HG02759 (cell line): ENCODE measurements at regions not wholly inside any gene's neighbourhood (a gene's known extent, or its start where the extent isn't known, plus 50 kb on each side); places are given as distances from the start of the nearest gene placed in this dataset.

ENCODE experiments used
- ATAC-seq: cut with Tn5 transposase; IDR thresholded peaks from one replicate; pipeline ENCODE4 v1.9.1; 2021; ENCODE audit warnings: mild to moderate bottlenecking, moderate library complexity; ENCODE audit not compliant: unreplicated experiment

DNA sequence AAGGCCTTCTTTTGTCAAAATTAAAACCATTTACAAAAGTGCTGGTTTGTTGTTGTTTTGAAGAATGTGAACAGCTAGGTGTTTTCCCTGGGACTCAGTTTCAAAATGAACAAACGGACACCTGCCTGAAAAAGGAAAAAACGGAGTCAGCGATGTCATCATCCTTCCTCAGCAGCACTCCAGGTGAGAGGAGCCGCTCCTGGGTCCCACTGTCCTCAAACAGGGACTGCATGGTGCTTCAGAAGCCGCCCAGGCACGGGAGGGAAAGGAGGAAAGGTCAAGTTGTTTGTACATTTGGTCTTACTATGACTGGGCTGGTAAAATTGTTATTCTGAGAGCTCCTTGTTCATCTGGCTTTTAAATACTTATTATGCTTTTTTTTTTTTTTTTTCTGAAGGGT, 69.0 kb upstream of the ZSWIM6 start:
- ATAC-seq, result no peak

DNA sequence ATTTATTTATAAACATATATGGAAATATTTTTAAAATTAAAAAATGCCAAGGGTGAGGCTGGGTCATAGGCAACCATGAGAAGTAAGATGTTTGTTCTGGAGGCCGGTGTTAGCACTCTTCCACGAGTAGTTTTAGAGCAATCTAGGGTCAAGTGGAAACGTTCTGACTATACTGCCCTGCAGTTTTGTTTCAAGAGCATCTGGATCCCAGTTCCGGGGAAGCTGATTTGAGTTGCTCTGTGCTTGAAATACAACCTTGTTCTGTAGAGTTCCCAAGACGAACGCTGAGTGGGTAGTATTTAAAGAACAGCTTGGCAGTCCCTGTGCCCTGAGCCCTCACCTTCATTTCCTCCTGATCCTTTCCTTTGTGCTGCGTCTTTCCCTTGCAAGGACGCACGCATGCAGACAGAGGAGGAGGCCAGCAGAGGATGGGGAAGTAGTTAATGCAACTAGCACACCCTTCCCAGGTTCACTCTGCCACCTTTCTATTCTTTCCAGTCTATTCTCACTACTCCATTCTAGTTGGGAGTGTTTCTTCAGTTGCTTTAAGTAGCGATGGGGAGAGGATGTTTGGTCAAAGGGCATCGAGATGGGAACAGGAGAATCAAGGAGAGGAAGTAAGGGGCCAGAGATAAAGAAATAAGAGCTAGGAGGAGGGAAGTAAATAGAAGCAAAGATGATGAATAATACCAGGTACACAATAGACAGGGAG, 68.3 kb upstream of the ZSWIM6 start:
- ATAC-seq, result no peak

DNA sequence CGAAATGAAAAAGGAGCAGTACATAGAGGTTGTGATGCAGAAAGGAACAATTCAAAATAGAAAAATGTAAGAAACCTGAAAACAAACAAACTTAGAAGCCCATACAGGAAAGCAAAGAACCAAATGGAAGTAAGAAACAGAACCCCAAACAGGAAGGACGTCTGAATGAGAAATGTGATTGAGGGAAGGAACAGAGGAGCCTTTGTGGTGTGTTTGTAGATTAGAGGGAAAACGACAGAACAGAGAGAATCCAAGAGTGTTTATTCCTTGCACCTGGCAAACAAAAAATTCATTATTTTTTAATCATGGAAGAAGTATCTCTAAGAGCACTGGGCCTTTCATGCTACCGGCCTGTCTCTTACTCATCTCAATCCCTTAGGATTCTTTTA, 67.8 kb upstream of the ZSWIM6 start:
- no peak for ATAC-seq

DNA sequence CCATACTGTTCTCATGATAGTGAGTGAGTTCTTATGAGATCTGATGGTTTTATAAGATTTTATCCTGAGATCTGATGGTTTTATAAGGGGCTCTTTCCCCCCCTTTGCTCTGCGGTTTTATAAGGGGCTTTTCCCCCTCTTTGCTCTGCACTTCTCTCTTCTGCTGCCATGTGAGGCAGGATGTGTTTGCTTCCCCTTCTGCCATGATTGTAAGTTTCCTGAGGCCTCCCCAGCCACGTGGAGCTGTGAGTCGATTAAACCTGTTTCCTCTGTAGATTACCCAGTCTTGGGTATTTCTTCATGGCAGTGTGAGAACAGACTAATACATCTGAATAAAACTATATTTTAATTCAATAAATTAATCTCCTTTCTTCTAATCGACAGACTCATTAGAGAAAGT, 64.9 kb upstream of the ZSWIM6 start:
- ATAC-seq, result no peak

DNA sequence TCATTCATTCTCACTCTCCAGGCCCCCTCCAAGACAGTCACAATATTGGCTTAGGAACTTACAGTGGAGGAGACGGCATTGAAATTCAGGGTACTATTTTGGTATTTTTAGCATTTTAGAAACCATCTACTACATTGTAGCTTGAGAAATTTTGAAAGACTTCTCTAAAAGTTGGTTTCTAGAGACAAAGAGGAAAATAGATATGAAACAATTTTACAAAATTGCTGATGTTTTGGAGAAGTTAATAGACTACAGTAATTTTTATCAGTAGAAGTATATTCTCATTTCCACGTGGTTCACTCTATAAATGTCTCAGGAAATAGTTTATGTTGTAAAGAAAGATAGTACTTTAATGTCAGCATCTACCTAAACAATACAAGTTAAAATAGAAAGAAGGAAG, 63.2 kb upstream of the ZSWIM6 start:
- no peak for ATAC-seq

DNA sequence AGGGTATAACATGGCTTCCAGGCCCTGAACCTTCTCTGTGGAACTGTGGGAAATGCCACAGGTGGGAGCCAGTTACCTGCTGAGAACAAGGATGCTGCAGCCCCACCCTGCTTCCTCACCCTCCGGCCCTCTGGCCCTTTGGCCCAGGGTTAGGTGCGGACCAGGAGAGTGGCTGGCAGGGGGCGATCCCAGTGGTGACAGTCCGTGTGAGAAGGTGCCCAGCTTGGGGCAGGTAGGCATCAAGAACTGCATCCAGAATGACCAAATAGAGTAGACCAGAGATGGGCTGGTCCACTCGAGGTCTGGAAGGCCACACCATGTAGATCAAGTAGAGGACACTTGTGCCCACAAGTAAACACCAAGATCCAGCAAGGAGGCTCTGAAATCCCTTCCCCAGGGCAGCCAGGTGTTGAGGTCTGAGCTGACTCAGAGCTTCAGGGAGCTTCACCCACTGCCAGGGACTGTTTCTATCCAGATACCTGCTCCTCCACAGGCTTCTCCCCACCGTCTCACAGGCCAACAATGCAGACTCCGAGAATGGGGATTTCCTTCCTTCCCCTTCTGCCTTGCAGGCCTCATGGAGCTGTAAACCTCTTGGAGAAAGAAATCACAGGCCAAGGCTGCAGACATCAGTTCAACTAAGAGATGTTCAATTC, 61.4 kb upstream of the ZSWIM6 start:
- ATAC-seq, result no peak

DNA sequence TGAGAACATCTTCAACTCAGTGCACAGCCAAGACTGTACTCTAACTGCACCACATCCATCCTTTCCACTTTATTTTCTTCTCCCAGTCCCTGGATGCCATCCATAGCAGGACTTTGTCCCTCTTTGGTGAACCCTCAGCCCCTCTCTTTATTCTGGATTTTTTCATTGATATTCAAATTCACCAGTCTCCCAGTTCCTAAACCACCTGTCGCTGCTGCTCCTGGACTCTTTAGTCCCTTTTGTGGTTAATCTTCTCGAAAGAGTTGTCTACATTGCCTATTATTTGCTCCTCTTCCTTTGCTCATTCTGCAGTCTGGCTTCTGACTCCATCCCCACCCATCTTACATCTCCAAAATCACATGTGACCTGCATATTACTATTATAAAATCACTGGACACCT, 59.4 kb upstream of the ZSWIM6 start:
- ATAC-seq, result no peak

DNA sequence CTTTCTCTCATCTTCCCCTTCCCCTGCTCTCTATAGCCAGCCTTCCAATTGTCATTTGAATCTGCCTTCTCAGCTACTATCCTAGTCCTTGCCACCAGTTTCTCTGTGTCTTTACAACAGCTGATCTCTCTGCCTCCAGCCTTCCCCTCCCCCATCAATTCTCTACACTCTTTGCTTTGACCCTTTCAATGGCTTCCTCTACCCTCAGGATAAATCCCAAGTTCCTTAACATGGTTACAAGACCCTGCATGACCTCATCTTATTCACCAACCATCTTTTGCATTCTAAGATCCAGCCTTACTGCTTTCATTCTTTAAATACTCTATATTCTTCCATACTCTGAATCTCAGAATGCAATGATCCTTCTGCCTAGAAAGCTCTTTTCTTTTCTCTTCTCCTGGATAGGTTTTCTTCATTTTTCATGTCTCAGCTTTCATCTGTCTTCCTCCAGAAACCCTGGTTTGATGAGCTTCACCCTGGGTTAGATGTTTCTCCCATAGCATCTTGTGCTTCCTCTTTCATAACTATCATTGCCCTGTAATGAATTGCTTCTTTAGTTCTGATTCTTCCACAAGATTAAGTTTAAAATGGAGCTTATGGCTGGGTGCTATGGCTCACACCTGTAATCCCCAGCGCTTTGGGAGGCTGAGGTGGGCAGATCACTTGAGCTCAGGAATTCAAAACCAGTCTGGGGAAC, 58.6 kb upstream of the ZSWIM6 start:
- ATAC-seq, result no peak

DNA sequence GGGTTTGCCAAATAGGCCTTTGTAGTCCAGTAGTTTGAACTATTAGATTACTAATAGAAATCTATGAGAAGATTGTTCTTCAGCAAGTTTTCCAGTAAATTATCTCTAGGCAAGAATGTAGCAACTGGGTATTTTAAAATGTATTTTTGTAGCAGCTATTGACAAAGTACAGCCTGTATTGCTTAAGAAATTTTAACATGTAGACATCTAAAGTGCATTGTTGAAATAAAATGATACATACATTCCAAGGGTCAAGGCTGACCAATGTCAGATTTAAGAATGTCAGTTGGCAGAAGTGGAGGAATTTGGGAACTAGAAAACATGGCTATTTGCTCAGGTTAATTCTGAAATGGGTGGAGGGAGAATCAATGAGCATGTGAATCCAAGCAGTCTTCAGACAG, 57.5 kb upstream of the ZSWIM6 start:
- no peak for ATAC-seq

DNA sequence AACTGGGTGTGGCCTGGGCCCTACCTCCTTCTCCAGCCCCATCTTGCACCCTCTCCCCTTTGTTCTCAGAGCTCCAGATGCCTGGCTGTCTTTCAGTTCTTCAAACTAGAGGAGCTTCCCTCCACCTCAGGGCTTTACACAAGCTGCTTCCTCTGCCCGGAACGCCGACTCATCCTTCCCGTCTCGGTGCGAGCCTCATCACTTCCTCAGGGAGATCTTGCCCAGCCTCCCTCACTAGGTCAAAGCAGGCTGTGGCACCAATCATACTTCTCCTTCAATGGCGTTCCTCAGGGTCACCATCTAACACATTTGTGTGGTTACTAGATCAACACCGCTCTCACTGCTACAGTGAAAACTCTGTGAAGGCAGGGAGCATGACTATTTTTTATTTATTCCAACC, 56.2 kb upstream of the ZSWIM6 start:
- ATAC-seq, result no peak

DNA sequence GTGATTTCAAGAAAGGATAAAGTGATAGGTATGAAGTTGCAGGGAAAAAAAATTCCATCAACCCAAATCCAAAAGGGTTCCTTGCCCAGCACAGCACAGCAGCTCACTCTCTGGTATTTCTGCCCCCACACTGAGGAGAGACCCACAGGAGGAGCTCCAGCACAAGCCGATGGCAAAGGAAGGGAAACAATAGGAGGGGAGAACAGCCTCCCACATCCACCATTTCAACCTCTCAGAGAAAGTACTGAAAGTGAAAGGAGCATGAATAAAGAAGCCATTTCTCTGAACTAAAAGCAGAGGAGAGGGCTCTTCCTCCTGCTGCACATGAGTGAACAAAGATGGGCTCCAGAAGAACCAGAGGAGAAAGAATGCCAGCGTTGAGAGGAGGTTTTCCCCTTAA, 54.9 kb upstream of the ZSWIM6 start:
- no peak for ATAC-seq

DNA sequence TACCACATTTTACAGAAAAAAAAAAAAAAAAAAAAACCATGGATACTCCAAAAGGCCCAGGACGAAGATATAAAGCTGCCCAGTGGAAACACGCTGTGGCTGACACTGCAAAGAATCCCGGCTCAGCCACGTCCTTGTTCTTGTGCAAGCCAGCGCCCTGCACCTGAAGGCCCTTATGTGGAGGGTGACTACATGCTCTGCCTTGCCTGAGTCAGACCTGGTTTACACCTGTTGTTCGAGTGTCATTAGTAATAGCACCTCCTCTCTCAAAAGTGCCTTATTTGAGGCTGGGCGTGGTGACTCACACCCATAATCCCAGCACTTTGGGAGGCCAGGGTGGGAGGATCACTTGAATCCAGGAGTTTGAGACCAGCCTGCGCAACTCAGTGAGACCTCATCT, 54.3 kb upstream of the ZSWIM6 start:
- ATAC-seq, result no peak

DNA sequence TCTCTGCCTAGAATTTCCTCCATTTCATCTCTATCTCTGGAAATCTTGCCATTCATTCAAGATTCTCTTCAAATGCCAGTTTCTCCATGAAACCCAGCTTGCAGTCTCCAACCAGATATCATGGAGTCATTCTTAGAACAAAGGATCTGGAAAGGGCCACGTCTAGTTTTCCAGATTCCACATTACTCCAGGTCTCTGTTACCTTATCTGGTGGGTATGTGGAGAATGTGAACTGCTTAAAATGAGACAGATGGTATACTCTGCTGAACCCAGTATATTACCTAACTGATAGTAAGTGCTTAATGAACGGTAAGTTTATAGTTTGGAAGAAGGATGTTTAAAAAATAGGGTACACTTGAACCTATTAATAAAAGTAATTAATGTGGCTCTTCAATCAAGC, 52.3 kb upstream of the ZSWIM6 start:
- ATAC-seq, result no peak

DNA sequence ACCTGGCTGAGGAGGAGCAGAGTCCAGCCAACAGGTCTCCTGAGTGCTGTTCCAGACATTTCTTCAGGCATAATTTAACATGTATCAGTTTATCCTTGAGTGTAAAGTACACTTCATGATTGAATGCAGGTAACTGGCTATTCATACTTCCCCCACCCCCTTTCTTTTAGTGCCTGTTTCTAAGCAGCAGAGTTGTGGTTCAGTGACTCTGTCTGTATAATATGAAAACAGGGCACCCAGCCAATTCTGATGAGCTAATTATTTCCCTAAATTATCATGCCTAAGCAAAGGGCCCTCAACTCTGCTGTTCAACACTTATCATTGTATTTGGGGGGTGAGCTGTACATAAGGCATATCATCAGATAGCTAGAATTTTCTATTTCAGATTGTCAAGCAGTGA, 51.9 kb upstream of the ZSWIM6 start:
- ATAC-seq, result no peak

DNA sequence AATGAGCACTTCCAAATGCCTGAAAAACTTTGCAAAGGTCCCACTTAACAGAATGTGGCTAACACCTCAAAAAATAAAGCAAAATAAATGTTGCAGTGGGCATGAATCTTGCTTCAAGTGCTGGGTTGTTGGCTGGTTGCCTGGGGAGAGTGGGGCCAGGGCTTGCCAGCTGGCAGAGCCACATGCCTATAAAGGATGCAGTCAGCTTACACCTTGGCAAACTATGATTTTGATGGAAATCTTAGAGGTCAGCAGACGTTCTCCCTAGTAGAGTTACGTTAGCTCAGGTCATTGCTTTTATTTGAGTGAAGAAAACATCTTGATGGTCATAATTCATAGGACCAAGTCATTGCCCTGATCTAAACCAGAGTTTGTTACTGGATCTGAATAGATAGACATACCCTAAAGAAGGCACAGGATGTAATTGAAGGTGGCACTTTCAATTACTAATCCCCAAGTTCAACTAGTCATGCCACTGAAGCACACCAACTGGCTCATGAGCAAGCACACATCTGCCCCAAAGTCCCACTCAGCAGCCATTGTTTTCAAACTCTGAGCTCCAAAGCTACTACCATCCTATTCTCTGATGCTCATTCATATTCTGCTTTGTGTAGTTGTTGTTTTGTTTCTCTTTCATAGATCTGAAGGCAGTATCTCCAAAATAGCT, 51.2 kb upstream of the ZSWIM6 start:
- ATAC-seq, result no peak

DNA sequence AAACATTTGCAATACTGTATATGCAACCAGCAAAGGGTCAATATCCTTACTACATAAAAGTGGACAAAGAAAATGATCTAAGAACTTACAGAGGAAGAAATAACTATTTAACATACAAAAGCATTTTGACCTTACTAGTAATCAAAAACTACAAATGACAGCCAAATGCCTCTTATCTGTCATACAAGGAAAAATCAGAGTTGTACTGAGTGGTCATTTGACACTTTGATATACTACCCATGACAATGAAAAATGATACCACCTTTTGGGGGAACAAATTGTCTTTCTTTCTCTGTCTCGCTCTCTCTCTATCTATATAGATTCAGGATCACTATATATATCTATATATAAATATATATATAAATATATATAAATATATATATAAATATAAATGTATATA, 50.4 kb upstream of the ZSWIM6 start:
- no peak for ATAC-seq
